ENCODE measurements at regions not wholly inside any gene's neighbourhood (a gene's known extent, or its start where the extent isn't known, plus 50 kb on each side); places are given as distances from the start of the nearest gene placed in this dataset.
A peak's percentile ranks its signal among the peaks of the same experiment; 100 is the strongest.

DNA sequence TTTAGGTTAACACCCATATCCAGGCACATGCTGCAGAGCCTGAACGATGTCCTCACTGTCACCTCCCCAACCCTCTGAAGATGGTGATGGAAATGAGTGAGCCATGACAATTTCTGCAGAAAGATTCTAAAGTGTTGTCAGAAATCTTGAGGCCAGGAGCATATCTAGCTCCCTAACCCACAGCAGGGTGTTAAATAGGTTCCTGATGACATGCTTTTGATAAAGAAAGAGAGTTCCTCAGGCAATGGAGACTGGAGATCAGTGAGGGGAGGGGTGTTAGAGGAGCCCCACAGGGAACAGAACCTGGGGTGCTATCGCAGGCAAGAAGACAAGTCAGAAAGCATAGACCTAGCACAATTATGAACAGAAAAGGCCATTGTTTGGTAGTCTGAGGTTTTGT lies 95.7 kb downstream of the ENC1 start:
- Mint-ChIP-seq H3K36me3 (ENCODE audit: insufficient read depth, unreplicated experiment) (no peaks in the 10 kb centered on the region), H3K9me3 (ENCODE audit: low read depth, unreplicated experiment) (no peaks in the 10 kb centered on the region), H3K27ac (ENCODE audit: unreplicated experiment) (no peak overlapping the region), H3K4me3 (ENCODE audit: low read depth, unreplicated experiment) (no peak overlapping the region), H3K27me3 (ENCODE audit: unreplicated experiment) (no peaks in the 10 kb centered on the region), H3K4me1 (ENCODE audit: low read depth, unreplicated experiment) (peaks cover 25% of the 10 kb centered on the region)
- CTCF ChIA-PET, result interaction anchor here (1.2 kb wide), 1 partner anchor 17 kb away, joined by 3 read pairs; no protein-coding TSS in a partner anchor
- no TSS peak for BruUV-seq (replicated peaks)
- intact Hi-C loops (cut with micrococcal nuclease; ENCODE audit: unreplicated experiment), result no loop called here
- TF ChIP-seq CTCF (IDR thresholded peaks at IDR 0.05; ENCODE audit: unreplicated experiment), result no peak
- DNase-seq, result no peak

DNA sequence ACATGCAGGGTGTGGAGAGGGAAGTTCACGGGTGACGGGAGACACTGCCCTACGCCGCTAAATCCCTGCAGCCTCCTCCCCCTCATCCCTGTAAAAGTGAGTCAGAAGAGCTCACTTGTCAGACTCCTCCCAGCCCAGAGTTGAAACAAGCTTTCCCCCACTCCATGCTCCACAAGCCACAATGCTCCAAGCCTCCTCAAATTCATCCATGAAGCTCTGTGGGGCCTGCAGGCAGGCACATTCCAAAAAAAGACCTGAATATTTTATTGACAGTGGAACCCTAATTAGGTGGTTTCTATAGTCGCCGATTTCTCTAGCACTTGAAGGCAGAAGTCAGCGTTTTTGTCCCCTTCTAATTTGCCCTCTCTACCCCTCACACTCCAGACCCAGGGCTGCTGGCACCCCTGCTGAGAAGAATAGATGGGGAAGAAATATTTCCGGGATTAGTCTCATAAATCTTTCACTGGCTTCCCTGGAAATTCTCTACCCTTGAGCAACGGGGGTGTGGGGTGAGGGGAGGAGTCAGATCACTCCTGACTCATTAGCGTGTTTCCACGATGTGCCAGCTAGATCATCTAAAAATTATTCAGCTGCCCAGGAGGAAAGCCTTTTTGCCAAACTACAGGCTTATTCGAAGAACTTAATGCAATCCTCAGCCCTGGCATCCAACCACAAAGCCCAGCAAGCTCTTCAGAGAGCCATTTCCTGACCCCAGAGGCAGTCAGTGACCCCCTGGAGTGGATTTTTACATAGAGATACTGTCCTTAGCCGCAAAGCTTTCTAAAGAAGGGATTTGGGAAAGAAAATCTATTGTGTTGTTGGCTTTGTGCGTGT lies 97.1 kb downstream of the ENC1 start:
- Mint-ChIP-seq H3K27ac (ENCODE audit: unreplicated experiment) (peak overlapping the region; percentile 67), H3K9me3 (ENCODE audit: low read depth, unreplicated experiment) (no peaks in the 10 kb centered on the region), H3K36me3 (ENCODE audit: insufficient read depth, unreplicated experiment) (no peaks in the 10 kb centered on the region), H3K4me1 (ENCODE audit: low read depth, unreplicated experiment) (peaks cover 27% of the 10 kb centered on the region), H3K27me3 (ENCODE audit: unreplicated experiment) (no peaks in the 10 kb centered on the region), H3K4me3 (ENCODE audit: low read depth, unreplicated experiment) (peak overlapping the region; percentile 39)
- TF ChIP-seq CTCF (IDR thresholded peaks at IDR 0.05; ENCODE audit: unreplicated experiment), result no peak
- CTCF ChIA-PET, result interaction anchor here (1.0 to 2.0 kb wide), 3 partner anchors 17 to 97 kb away, joined by 4 to 6 read pairs (median 4); partner anchors contain the start of gene ENC1
- intact Hi-C loops (cut with micrococcal nuclease; ENCODE audit: unreplicated experiment), result loop anchor here (2.0 kb wide), 1 partner anchor 37 kb away; no protein-coding TSS in a partner anchor
- no TSS peak for BruUV-seq (replicated peaks)
- peak; percentile 56 for DNase-seq

- no TSS peak for BruUV-seq (replicated peaks)
- TF ChIP-seq CTCF (IDR thresholded peaks at IDR 0.05; ENCODE audit: unreplicated experiment), result no peak
- Mint-ChIP-seq H3K4me1 (ENCODE audit: low read depth, unreplicated experiment) (peaks cover 36% of the 10 kb centered on the region), H3K36me3 (ENCODE audit: insufficient read depth, unreplicated experiment) (no peaks in the 10 kb centered on the region), H3K9me3 (ENCODE audit: low read depth, unreplicated experiment) (no peaks in the 10 kb centered on the region), H3K27me3 (ENCODE audit: unreplicated experiment) (no peaks in the 10 kb centered on the region), H3K27ac (ENCODE audit: unreplicated experiment) (no peak overlapping the region), H3K4me3 (ENCODE audit: low read depth, unreplicated experiment) (no peak overlapping the region)
- intact Hi-C loops (cut with micrococcal nuclease; ENCODE audit: unreplicated experiment), result loop anchor here (2.0 kb wide), 1 partner anchor 38 kb away; no protein-coding TSS in a partner anchor
- no peak for DNase-seq
- CTCF ChIA-PET, result interaction anchor here (1.0 to 2.0 kb wide), 3 partner anchors 18 to 98 kb away, joined by 4 to 6 read pairs (median 4); partner anchors contain the start of gene ENC1
Measured at GRCh38 chr5:74542482-74542881, 98.0 kb downstream of the ENC1 start.

DNA sequence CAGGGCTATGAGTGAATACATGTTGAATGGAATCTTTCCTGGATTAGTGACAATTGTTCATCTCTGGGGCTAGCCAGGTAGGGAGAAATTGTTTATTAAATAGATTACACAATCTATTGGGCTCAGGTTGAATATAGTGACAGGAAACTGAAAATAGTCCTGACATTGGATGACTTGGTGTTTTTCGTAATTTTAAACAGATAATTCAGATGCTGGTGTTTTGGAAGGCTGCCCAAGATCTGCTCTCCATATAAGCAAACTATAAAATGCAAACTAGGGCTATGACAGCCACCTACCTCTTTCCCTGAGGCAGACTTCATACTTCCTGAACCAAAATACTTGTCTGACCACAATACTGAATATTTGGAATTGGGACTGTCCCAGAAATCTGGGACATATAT lies 99.1 kb downstream of the ENC1 start:
- DNase-seq, result no peak
- intact Hi-C loops (cut with micrococcal nuclease; ENCODE audit: unreplicated experiment), result no loop called here
- no peaks in the 10 kb centered on the region for H3K9me3 Mint-ChIP-seq (ENCODE audit: low read depth, unreplicated experiment)
- H3K36me3 Mint-ChIP-seq (ENCODE audit: insufficient read depth, unreplicated experiment), result no peaks in the 10 kb centered on the region
- H3K4me1 Mint-ChIP-seq (ENCODE audit: low read depth, unreplicated experiment), result peaks cover 36% of the 10 kb centered on the region
- no peaks in the 10 kb centered on the region for H3K27me3 Mint-ChIP-seq (ENCODE audit: unreplicated experiment)
- no peak for TF ChIP-seq CTCF (IDR thresholded peaks at IDR 0.05; ENCODE audit: unreplicated experiment)
- BruUV-seq (replicated peaks), result no TSS peak
- no peak overlapping the region for H3K27ac Mint-ChIP-seq (ENCODE audit: unreplicated experiment)
- no peak overlapping the region for H3K4me3 Mint-ChIP-seq (ENCODE audit: low read depth, unreplicated experiment)
- CTCF ChIA-PET, result interaction anchor here (0.6 to 0.7 kb wide), 3 partner anchors 13 to 1044 kb away, joined by 3 to 4 read pairs (median 3); no protein-coding TSS in a partner anchor

Measured in Calu3 (cell line).